ENCODE measurements at regions not wholly inside any gene's neighbourhood (a gene's known extent, or its start where the extent isn't known, plus 50 kb on each side); places are given as distances from the start of the nearest gene placed in this dataset.
"Not testable (repeated sequence)": the region's sequence is repeated elsewhere in the genome, so short reads cannot be mapped to it uniquely, and the experiment has no call there.

DNA sequence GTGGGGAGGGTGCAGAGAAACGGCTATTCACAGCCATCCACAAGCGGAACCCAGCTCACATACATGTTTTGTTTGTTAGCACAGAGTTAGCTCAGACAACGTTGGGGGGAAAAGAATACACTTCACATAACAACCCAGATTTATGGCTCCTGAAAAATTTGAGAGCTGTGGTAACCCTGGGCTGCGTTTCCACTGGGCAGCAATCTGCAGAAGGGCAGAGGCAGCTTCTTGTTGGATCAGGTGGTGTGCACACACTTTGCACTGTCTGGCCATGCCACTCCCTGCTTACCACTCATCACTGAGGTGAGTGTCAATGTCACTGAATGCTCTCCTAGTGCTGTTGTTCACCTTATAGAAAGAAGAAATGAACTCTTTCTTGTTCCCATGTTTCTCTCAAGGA lies 299.8 kb upstream of the SOX14 start:
- DNase-seq: no peak

GRCh38 chr3:137468446-137468845 lies 295.7 kb upstream of the SOX14 start:
- DNase-seq: no peak

- no peak for DNase-seq
Measured at GRCh38 chr3:137469263-137469662, 294.9 kb upstream of the SOX14 start.

DNA sequence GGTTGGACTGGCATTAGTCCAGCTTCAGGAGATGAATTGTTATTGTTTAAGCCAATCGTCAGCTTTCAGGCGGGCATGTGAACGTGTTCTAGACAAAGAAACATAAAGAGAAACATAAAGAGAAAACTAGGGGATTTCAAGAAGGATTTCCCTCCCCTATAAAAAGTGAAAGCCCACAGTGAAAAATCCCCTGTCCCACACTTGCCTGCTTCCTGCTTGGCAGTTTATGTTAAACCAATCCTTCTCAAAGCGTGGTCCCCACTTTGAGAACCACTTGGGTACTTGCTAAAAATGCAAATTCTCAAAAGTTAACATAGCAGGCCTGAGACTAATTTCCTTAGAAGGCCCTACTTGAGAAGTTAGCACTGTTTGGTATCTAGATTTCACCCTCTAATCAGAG lies 293.0 kb upstream of the SOX14 start:
- no peak for DNase-seq

- DNase-seq: no peak
Measured at GRCh38 chr3:137471558-137472204, 292.4 kb upstream of the SOX14 start.

DNA sequence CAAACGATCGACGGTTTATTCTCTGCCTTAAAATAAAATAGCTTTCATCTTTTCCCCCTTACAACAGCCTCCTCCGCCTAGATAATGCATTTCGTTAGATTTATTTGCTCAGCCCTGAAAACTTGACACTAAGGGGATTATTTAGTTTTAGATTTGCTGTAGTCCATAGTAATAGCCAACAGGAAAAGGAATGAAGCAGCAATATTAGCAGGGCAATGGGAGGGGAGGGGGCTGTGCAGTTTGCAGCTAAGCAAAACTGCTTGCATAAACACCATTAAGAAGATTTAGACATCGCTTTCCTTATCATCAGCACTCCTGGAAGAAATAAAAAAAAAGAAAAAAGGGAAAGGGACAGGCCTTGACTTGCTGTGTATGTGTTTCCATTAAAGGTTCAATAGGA lies 286.5 kb upstream of the SOX14 start:
- DNase-seq: no peak

GRCh38 chr3:137509354-137510045 lies 254.6 kb upstream of the SOX14 start:
- DNase-seq: no peak

DNA sequence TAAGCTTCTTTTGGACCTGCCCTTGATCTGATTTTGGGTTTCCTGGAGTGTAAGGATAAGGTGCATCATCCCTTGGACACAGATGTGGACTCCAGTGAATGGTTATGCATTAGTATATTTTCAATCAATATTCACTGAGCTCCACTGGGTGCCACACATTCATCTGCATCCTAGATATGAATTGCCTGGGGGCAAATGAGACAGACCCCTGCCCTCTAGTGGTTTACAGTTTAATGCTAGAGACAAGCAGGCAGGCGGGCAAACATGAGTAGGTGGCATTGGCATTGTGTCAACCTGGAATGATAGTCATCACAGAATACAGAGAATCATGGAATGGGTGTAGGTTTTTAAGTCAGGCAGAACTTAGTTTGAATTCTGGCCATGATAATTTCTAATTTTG lies 252.5 kb upstream of the SOX14 start:
- no peak for DNase-seq

DNA sequence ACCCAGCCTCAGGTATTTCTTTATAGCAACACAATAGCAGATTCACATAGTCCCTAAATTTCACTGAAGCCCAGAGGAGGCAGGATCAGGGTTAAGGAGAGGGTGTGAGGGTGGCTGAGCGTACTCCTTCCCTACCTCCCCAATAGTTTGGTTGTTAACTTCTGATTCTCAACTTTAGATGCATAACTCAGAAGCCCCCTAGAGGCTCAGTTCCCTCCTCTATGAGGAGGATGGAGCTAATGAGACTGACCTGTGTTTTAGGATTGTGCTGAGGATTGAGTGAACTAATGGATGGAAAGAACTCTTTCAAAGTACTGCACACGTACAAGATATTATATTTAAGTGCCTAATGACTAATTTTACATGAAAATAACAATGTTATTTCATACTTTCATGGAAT lies 249.3 kb upstream of the SOX14 start:
- no peak for DNase-seq

DNA sequence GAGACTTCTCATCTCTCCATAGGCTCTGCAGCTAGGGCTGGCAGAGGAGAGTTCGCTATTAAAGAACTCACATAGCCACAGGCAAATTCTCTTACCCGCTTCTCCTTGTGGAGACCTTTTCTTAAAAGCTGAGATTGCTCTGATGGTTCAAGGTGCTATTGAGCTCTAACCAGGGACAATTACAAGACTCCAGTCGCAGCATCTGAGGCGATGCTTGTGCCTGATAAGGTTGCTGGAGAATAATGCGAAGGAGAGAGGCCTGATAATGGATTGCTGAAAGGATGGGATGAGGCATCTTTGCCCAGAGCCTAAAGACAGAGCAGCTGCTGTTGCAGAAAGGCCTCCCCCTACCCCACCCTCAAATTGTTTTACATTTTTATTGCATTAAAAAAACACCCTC lies 244.5 kb upstream of the SOX14 start:
- DNase-seq: no peak

GRCh38 chr3:137524751-137525150 lies 239.4 kb upstream of the SOX14 start:
- no peak for DNase-seq

- no peak for DNase-seq
Measured at GRCh38 chr3:137525471-137525870, 238.6 kb upstream of the SOX14 start.

DNA sequence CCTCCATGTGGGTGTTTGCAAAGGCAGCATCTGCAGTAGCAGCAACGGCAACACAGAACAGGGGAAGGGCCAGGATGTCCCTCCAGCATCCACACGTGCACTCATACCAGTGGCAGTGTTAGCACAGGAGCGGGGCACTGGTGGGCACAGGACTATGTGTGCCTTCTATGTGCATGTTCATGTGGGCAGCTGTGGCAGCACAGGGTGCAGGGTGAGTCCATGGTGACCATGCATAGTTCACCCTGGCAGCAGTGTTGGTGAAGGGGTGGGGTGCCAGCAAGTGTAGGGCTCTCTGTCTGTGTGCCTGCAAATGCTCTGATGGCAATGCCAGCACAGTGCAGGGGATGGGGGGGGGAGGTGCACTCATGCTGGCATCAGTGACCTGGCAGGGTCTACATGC lies 222.1 kb upstream of the SOX14 start:
- DNase-seq: no peak

GRCh38 chr3:137554242-137554641 lies 209.9 kb upstream of the SOX14 start:
- DNase-seq: no peak

DNA sequence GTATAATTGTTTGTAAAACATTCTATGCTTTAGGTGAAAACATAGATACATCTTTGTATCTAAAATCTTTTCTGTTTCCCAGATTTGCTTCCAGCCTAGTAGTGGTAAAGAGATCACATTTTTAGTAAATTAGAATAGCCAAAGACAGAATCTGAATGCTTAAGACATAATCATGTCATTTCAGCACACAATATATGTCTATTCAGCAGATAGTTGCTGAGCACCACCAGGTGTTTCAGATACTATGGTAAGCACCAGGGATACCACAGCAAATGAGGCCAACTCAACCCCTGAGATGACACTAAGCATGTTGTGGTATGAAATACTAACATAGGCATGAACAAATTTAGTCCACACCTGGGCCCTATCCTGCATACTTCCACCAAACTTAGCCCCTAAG lies 195.2 kb upstream of the SOX14 start:
- no peak for DNase-seq

- DNase-seq: no peak
Measured at GRCh38 chr3:137572931-137573330, 191.2 kb upstream of the SOX14 start.

GRCh38 chr3:137582484-137582883 lies 181.6 kb upstream of the SOX14 start:
- no peak for DNase-seq

DNA sequence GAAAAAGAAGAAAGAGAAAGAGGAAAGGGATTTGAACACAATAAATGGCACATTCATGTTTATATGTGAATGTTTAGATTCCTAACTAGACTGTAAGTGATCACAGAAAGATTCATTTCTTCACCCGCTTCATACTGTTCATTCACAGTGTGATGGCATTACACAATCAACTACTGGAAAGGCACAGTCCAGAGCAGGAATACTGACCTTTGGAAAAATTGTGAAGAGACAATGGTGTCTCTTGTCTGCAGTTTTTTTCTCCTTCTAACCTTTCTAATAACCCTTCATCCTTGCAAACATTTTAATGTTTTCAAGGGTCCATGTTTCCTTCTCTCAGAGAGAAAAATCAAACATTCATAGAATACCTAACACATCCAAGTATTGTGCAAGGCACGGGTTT lies 180.9 kb upstream of the SOX14 start:
- no peak for DNase-seq

DNA sequence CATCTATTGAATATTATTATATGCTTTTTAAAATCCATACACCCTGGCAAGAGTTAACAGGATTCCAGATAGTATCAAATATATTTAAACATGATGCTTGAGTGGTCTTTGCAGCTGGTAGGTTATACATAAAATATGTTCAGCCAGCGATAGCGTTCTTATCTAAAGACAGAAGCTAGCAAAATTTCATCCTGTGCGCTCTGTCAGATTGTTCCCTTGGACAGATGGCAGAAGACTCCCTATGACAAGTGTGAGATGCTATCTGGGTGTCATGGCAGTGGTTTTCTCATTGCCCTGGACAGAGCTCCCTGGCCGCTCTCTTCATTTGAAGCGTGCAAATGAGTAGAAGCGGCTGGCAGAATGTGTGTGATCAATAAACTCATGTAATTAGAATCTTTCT lies 175.2 kb upstream of the SOX14 start:
- no peak for DNase-seq

- DNase-seq: not testable (repeated sequence)
Measured at GRCh38 chr3:137595415-137595814, 168.7 kb upstream of the SOX14 start.

DNA sequence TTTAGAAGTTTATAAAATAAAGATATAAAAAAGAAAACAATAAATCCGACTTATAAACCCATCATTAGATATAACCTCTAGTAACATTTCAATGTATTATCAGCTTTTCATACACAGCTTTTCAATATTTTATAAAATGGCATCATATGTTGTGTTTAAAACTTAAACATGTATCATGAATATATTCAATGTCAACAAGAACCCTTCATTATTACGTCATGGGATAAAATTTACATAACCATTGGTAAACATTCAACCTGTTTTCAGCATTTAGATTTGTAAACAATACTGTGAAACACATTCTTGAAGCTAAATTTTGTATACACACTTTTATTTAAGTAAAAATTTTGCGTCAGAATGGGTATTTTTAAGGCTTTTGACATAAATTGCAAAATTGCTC lies 153.4 kb upstream of the SOX14 start:
- no peak for DNase-seq

GRCh38 chr3:137612291-137612690 lies 151.8 kb upstream of the SOX14 start:
- DNase-seq: no peak

- DNase-seq: no peak
Measured at GRCh38 chr3:137615659-137616418, 148.3 kb upstream of the SOX14 start.
